Loucy (cell line): ENCODE measurements at regions not wholly inside any gene's neighbourhood (a gene's known extent, or its start where the extent isn't known, plus 50 kb on each side); places are given as distances from the start of the nearest gene placed in this dataset.

Experiments
- H2AFZ ChIP-seq: fragments of 200-600 bp; sonication (generic); 2 replicates; pipeline ENCODE4 v1.6.0; 2016; ENCODE audit warnings: antibody characterized with exemption, mild to moderate bottlenecking, low read length, moderate library complexity
- H3F3A ChIP-seq: fragments of 200-600 bp; 2 replicates; pipeline ENCODE4 v1.6.0; 2016; ENCODE audit warnings: antibody characterized with exemption, low read depth, mild to moderate bottlenecking
- H3K27me3 ChIP-seq: fragments of 200-600 bp; sonication (generic); 2 replicates; pipeline ENCODE4 v1.6.1; 2014; ENCODE audit warnings: low read length, mild to moderate bottlenecking; ENCODE audit not compliant: insufficient read depth, poor library complexity, severe bottlenecking
- H3K36me3 ChIP-seq: fragments of 200-600 bp; sonication (generic); 2 replicates; pipeline ENCODE4 v1.6.1; 2016; ENCODE audit warnings: low read length; ENCODE audit not compliant: insufficient read depth
- H3K4me1 ChIP-seq: fragments of 200-600 bp; sonication (generic); 2 replicates; pipeline ENCODE4 v1.5.1; 2014; ENCODE audit warnings: low read length, mild to moderate bottlenecking; ENCODE audit not compliant: insufficient read depth, poor library complexity, severe bottlenecking
- H3K4me2 ChIP-seq: fragments of 200-600 bp; sonication (generic); 2 replicates; pipeline ENCODE4 v1.6.0; 2014; ENCODE audit warnings: antibody characterized with exemption, low read length, low read depth, mild to moderate bottlenecking; ENCODE audit not compliant: poor library complexity, severe bottlenecking
- H3K4me3 ChIP-seq: fragments of 200-600 bp; sonication (generic); 2 replicates; pipeline ENCODE4 v1.5.1; 2014; ENCODE audit warnings: low read length, mild to moderate bottlenecking, mixed read lengths; ENCODE audit not compliant: poor library complexity, severe bottlenecking
- H3K79me2 ChIP-seq: fragments of 200-600 bp; sonication (generic); 2 replicates; pipeline ENCODE4 v1.6.1; 2014; ENCODE audit warnings: low read length; ENCODE audit not compliant: insufficient read depth
- H3K9ac ChIP-seq: fragments of 200-600 bp; sonication (generic); 2 replicates; pipeline ENCODE4 v1.6.0; 2014; ENCODE audit warnings: mild to moderate bottlenecking, low read depth, low read length, moderate library complexity; ENCODE audit not compliant: poor library complexity, severe bottlenecking
- H3K9me2 ChIP-seq: fragments of 200-600 bp; sonication (generic); replicated peaks from 2 replicates; pipeline ENCODE4 v1.6.1; 2016; ENCODE audit warnings: low read depth, low read length, mixed read lengths
- H3K9me3 ChIP-seq: fragments of 200-600 bp; sonication (generic); 2 replicates; pipeline ENCODE4 v1.6.1; 2014; ENCODE audit warnings: mild to moderate bottlenecking, antibody characterized with exemption, low read length, low read depth; ENCODE audit not compliant: insufficient read depth
- H4K20me1 ChIP-seq: fragments of 200-600 bp; sonication (generic); 2 replicates; pipeline ENCODE4 v1.6.0; 2014; ENCODE audit warnings: antibody characterized with exemption, low read length, mild to moderate bottlenecking; ENCODE audit not compliant: insufficient read depth, poor library complexity, severe bottlenecking
- EZH2phosphoT487 ChIP-seq: fragments of 200-600 bp; IDR thresholded peaks from 2 replicates; pipeline ENCODE4 v1.6.1; 2018; ENCODE audit warnings: antibody characterized with exemption, mild to moderate bottlenecking, moderate library complexity, borderline replicate concordance
- TF ChIP-seq, protein P1 (sequence below): fragments of 200-600 bp; sonication (generic); conservative IDR thresholded peaks from 2 replicates; pipeline ENCODE4 v1.5.1; 2014; ENCODE audit warnings: mild to moderate bottlenecking, antibody characterized with exemption, low read length

GRCh38 chr9:110133059-110133458, 74.9 kb downstream of the C9orf152 start:
- TF ChIP-seq EZH2phosphoT487, result no peak
- TF ChIP-seq, protein P1, sequence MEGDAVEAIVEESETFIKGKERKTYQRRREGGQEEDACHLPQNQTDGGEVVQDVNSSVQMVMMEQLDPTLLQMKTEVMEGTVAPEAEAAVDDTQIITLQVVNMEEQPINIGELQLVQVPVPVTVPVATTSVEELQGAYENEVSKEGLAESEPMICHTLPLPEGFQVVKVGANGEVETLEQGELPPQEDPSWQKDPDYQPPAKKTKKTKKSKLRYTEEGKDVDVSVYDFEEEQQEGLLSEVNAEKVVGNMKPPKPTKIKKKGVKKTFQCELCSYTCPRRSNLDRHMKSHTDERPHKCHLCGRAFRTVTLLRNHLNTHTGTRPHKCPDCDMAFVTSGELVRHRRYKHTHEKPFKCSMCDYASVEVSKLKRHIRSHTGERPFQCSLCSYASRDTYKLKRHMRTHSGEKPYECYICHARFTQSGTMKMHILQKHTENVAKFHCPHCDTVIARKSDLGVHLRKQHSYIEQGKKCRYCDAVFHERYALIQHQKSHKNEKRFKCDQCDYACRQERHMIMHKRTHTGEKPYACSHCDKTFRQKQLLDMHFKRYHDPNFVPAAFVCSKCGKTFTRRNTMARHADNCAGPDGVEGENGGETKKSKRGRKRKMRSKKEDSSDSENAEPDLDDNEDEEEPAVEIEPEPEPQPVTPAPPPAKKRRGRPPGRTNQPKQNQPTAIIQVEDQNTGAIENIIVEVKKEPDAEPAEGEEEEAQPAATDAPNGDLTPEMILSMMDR, result no peak
- no peaks in the 10 kb centered on the region for H3K27me3 ChIP-seq
- H3F3A ChIP-seq, result no peaks in the 10 kb centered on the region
- peaks cover 28% of the 10 kb centered on the region; the same call in 1 of the 2 replicates for H3K36me3 ChIP-seq
- no peaks in the 10 kb centered on the region for H3K9me3 ChIP-seq
- H3K4me1 ChIP-seq, result peaks cover 36% of the 10 kb centered on the region
- H3K9me2 ChIP-seq, result no peaks in the 10 kb centered on the region
- no peak overlapping the region for H3K9ac ChIP-seq
- no peak overlapping the region for H3K4me2 ChIP-seq
- peaks cover 94% of the 10 kb centered on the region for H3K79me2 ChIP-seq
- peaks cover 23% of the 10 kb centered on the region for H4K20me1 ChIP-seq
- H3K4me3 ChIP-seq, result no peak overlapping the region
- H2AFZ ChIP-seq, result no peak overlapping the region

- no peak overlapping the region for H3K4me3 ChIP-seq
- H3K79me2 ChIP-seq, result peaks cover 94% of the 10 kb centered on the region
- TF ChIP-seq, protein P1, result no peak
- TF ChIP-seq EZH2phosphoT487, result no peak
- no peaks in the 10 kb centered on the region for H3K9me3 ChIP-seq
- no peaks in the 10 kb centered on the region for H3K9me2 ChIP-seq
- H3K4me2 ChIP-seq, result no peak overlapping the region
- no peak overlapping the region for H3K9ac ChIP-seq
- H3K4me1 ChIP-seq, result peaks cover 30% of the 10 kb centered on the region
- H3K27me3 ChIP-seq, result no peaks in the 10 kb centered on the region
- H3F3A ChIP-seq, result no peaks in the 10 kb centered on the region
- H2AFZ ChIP-seq, result no peak overlapping the region
- H3K36me3 ChIP-seq, result peaks cover 35% of the 10 kb centered on the region; the same call in 1 of the 2 replicates
- peaks cover 20% of the 10 kb centered on the region for H4K20me1 ChIP-seq
Measured at GRCh38 chr9:110133608-110134210, 74.2 kb downstream of the C9orf152 start.

- peaks cover 56% of the 10 kb centered on the region; the same call in 1 of the 2 replicates for H3K36me3 ChIP-seq
- H3K4me3 ChIP-seq, result no peak overlapping the region
- H3K9me3 ChIP-seq, result no peaks in the 10 kb centered on the region
- TF ChIP-seq, protein P1, result no peak
- no peak for TF ChIP-seq EZH2phosphoT487
- peaks cover 93% of the 10 kb centered on the region for H3K79me2 ChIP-seq
- no peak overlapping the region for H3K9ac ChIP-seq
- peaks cover 8% of the 10 kb centered on the region for H3K4me1 ChIP-seq
- no peak overlapping the region for H2AFZ ChIP-seq
- no peaks in the 10 kb centered on the region for H3K27me3 ChIP-seq
- H3K4me2 ChIP-seq, result no peak overlapping the region
- H3F3A ChIP-seq, result no peaks in the 10 kb centered on the region
- H4K20me1 ChIP-seq, result peaks cover 15% of the 10 kb centered on the region
- no peaks in the 10 kb centered on the region for H3K9me2 ChIP-seq
Measured at GRCh38 chr9:110135846-110136245, 72.1 kb downstream of the C9orf152 start.
